ENCODE measurements at regions not wholly inside any gene's neighbourhood (a gene's known extent, or its start where the extent isn't known, plus 50 kb on each side); places are given as distances from the start of the nearest gene placed in this dataset.

DNA sequence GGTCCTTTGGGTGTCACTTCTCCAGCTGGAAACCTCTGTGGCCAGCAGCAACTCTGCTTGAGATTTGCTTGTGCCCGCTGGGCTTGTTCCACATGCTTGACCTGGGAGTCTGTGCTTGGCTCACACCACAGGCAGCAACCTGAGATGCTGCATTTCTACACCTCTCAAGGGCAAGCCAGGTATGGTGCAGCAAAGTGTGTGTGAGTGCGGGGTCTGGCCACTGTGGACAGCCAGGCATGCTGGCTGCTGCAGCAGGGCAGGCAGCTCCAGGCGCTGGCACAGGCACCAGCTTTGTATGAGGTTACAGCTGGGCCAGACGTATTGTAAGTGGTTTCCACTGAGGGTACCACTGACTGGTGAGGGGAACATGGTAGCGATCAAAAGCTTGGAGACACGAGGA, 242.0 kb downstream of the PTGER3 start:
- no peaks in the 10 kb centered on the region for H3K27me3 ChIP-seq (ENCODE audit: control insufficient read depth, insufficient read depth, low read length)
- TF ChIP-seq, protein P1, sequence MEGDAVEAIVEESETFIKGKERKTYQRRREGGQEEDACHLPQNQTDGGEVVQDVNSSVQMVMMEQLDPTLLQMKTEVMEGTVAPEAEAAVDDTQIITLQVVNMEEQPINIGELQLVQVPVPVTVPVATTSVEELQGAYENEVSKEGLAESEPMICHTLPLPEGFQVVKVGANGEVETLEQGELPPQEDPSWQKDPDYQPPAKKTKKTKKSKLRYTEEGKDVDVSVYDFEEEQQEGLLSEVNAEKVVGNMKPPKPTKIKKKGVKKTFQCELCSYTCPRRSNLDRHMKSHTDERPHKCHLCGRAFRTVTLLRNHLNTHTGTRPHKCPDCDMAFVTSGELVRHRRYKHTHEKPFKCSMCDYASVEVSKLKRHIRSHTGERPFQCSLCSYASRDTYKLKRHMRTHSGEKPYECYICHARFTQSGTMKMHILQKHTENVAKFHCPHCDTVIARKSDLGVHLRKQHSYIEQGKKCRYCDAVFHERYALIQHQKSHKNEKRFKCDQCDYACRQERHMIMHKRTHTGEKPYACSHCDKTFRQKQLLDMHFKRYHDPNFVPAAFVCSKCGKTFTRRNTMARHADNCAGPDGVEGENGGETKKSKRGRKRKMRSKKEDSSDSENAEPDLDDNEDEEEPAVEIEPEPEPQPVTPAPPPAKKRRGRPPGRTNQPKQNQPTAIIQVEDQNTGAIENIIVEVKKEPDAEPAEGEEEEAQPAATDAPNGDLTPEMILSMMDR (IDR thresholded peaks at IDR 0.05; ENCODE audit: insufficient read depth, low read length, poor library complexity, severe bottlenecking): no peak
- no peak overlapping the region for H3K4me3 ChIP-seq (ENCODE audit: low read depth, low read length)
- DNase-seq (ENCODE audit: low read depth): no peak
- no peaks in the 10 kb centered on the region for H3K36me3 ChIP-seq (ENCODE audit: control insufficient read depth, insufficient read depth, low read length)

DNA sequence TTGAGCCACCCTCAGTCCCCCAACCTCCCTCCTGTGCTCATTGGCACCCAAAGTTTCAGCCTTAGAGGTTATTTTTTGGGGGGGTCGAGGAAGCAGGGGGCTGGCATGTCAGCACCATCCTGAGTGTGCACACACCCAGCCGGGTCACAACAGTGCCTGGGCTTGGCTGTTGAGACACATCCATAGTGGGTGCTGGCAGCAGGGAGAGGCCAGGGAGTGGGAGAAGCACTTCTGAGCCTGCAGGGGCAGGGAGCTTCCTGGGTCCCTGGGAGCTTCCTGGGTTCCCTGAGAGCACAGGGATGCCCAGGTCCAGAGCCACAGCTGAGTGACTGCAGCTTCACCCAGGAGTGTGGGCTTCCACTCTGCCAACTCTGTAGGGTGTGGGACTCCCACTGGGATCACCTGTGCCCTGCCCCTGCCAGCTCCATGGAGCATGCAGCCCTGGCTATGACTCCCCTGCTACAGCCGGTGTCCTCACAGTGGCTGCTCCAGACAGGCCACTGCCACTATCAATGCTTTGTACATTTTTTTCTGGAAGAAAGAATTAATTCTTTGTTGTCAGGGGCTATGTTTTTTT, 240.4 kb downstream of the PTGER3 start:
- Histone ChIP-seq H3K4me3 (ENCODE audit: low read depth, low read length) (no peak overlapping the region), H3K36me3 (ENCODE audit: control insufficient read depth, insufficient read depth, low read length) (no peaks in the 10 kb centered on the region), H3K27me3 (ENCODE audit: control insufficient read depth, insufficient read depth, low read length) (no peaks in the 10 kb centered on the region)
- DNase-seq (ENCODE audit: low read depth): no peak
- TF ChIP-seq, protein P1 (IDR thresholded peaks at IDR 0.05; ENCODE audit: insufficient read depth, low read length, poor library complexity, severe bottlenecking): no peak

DNA sequence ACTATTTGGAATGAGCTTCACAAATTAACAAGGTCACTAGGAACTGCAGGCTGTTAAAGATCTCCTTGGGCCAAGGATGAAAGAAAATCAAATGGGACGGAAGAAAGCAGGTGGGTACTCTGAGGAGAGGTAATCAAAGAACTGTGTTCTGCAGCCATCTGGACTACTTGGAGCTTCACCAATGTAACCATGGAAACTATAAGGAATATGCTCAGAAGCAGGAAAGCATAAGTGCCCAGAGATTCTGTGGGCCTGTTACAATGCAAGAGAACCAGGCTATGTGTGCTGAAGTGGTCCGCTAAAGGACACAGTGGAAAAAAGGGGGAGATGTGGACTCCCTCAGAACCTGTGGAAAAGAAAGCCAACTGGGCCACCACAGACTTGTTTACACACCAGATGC, 238.5 kb downstream of the PTGER3 start:
- Histone ChIP-seq H3K27me3 (ENCODE audit: control insufficient read depth, insufficient read depth, low read length) (no peaks in the 10 kb centered on the region), H3K36me3 (ENCODE audit: control insufficient read depth, insufficient read depth, low read length) (no peaks in the 10 kb centered on the region), H3K4me3 (ENCODE audit: low read depth, low read length) (no peak overlapping the region)
- DNase-seq (ENCODE audit: low read depth): no peak
- TF ChIP-seq, protein P1 (IDR thresholded peaks at IDR 0.05; ENCODE audit: insufficient read depth, low read length, poor library complexity, severe bottlenecking): no peak

GRCh38 chr1:70811815-70812214, 235.8 kb downstream of the PTGER3 start:
- no peaks in the 10 kb centered on the region for H3K36me3 ChIP-seq (ENCODE audit: control insufficient read depth, insufficient read depth, low read length)
- no peak overlapping the region for H3K4me3 ChIP-seq (ENCODE audit: low read depth, low read length)
- DNase-seq (ENCODE audit: low read depth): no peak
- TF ChIP-seq, protein P1 (IDR thresholded peaks at IDR 0.05; ENCODE audit: insufficient read depth, low read length, poor library complexity, severe bottlenecking): no peak
- H3K27me3 ChIP-seq (ENCODE audit: control insufficient read depth, insufficient read depth, low read length): no peaks in the 10 kb centered on the region

- DNase-seq (ENCODE audit: low read depth): no peak
- H3K27me3 ChIP-seq (ENCODE audit: control insufficient read depth, insufficient read depth, low read length): no peaks in the 10 kb centered on the region
- no peaks in the 10 kb centered on the region for H3K36me3 ChIP-seq (ENCODE audit: control insufficient read depth, insufficient read depth, low read length)
- no peak overlapping the region for H3K4me3 ChIP-seq (ENCODE audit: low read depth, low read length)
- TF ChIP-seq, protein P1 (IDR thresholded peaks at IDR 0.05; ENCODE audit: insufficient read depth, low read length, poor library complexity, severe bottlenecking): no peak
These were observed 235.0 kb downstream of the PTGER3 start for GRCh38 chr1:70812442-70813109.

GRCh38 chr1:70818401-70818800, 229.2 kb downstream of the PTGER3 start:
- no peaks in the 10 kb centered on the region for H3K27me3 ChIP-seq (ENCODE audit: control insufficient read depth, insufficient read depth, low read length)
- no peak overlapping the region for H3K4me3 ChIP-seq (ENCODE audit: low read depth, low read length)
- TF ChIP-seq, protein P1 (IDR thresholded peaks at IDR 0.05; ENCODE audit: insufficient read depth, low read length, poor library complexity, severe bottlenecking): no peak

More at GRCh38 chr1:70818401-70818800, 229.2 kb downstream of the PTGER3 start:
- no peaks in the 10 kb centered on the region for H3K36me3 ChIP-seq (ENCODE audit: control insufficient read depth, insufficient read depth, low read length)
- no peak for DNase-seq (ENCODE audit: low read depth)

All from kidney epithelial cell (primary cell).